ENCODE measurements at regions not wholly inside any gene's neighbourhood (a gene's known extent, or its start where the extent isn't known, plus 50 kb on each side); places are given as distances from the start of the nearest gene placed in this dataset.

GRCh38 chr21:29449306-29449950, 150.7 kb downstream of the BACH1 start (continued):
- TF ChIP-seq, protein P1, sequence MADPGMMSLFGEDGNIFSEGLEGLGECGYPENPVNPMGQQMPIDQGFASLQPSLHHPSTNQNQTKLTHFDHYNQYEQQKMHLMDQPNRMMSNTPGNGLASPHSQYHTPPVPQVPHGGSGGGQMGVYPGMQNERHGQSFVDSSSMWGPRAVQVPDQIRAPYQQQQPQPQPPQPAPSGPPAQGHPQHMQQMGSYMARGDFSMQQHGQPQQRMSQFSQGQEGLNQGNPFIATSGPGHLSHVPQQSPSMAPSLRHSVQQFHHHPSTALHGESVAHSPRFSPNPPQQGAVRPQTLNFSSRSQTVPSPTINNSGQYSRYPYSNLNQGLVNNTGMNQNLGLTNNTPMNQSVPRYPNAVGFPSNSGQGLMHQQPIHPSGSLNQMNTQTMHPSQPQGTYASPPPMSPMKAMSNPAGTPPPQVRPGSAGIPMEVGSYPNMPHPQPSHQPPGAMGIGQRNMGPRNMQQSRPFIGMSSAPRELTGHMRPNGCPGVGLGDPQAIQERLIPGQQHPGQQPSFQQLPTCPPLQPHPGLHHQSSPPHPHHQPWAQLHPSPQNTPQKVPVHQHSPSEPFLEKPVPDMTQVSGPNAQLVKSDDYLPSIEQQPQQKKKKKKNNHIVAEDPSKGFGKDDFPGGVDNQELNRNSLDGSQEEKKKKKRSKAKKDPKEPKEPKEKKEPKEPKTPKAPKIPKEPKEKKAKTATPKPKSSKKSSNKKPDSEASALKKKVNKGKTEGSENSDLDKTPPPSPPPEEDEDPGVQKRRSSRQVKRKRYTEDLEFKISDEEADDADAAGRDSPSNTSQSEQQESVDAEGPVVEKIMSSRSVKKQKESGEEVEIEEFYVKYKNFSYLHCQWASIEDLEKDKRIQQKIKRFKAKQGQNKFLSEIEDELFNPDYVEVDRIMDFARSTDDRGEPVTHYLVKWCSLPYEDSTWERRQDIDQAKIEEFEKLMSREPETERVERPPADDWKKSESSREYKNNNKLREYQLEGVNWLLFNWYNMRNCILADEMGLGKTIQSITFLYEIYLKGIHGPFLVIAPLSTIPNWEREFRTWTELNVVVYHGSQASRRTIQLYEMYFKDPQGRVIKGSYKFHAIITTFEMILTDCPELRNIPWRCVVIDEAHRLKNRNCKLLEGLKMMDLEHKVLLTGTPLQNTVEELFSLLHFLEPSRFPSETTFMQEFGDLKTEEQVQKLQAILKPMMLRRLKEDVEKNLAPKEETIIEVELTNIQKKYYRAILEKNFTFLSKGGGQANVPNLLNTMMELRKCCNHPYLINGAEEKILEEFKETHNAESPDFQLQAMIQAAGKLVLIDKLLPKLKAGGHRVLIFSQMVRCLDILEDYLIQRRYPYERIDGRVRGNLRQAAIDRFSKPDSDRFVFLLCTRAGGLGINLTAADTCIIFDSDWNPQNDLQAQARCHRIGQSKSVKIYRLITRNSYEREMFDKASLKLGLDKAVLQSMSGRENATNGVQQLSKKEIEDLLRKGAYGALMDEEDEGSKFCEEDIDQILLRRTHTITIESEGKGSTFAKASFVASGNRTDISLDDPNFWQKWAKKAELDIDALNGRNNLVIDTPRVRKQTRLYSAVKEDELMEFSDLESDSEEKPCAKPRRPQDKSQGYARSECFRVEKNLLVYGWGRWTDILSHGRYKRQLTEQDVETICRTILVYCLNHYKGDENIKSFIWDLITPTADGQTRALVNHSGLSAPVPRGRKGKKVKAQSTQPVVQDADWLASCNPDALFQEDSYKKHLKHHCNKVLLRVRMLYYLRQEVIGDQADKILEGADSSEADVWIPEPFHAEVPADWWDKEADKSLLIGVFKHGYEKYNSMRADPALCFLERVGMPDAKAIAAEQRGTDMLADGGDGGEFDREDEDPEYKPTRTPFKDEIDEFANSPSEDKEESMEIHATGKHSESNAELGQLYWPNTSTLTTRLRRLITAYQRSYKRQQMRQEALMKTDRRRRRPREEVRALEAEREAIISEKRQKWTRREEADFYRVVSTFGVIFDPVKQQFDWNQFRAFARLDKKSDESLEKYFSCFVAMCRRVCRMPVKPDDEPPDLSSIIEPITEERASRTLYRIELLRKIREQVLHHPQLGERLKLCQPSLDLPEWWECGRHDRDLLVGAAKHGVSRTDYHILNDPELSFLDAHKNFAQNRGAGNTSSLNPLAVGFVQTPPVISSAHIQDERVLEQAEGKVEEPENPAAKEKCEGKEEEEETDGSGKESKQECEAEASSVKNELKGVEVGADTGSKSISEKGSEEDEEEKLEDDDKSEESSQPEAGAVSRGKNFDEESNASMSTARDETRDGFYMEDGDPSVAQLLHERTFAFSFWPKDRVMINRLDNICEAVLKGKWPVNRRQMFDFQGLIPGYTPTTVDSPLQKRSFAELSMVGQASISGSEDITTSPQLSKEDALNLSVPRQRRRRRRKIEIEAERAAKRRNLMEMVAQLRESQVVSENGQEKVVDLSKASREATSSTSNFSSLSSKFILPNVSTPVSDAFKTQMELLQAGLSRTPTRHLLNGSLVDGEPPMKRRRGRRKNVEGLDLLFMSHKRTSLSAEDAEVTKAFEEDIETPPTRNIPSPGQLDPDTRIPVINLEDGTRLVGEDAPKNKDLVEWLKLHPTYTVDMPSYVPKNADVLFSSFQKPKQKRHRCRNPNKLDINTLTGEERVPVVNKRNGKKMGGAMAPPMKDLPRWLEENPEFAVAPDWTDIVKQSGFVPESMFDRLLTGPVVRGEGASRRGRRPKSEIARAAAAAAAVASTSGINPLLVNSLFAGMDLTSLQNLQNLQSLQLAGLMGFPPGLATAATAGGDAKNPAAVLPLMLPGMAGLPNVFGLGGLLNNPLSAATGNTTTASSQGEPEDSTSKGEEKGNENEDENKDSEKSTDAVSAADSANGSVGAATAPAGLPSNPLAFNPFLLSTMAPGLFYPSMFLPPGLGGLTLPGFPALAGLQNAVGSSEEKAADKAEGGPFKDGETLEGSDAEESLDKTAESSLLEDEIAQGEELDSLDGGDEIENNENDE (IDR thresholded peaks at IDR 0.05; ENCODE audit: insufficient replicate concordance, low read length) = no peak
- TF ChIP-seq CREB1 (IDR thresholded peaks at IDR 0.05) (no peak), USF2 (IDR thresholded peaks at IDR 0.05; ENCODE audit: low read length) (no peak), KDM1A (IDR thresholded peaks at IDR 0.05; ENCODE audit: borderline replicate concordance, low read length) (no peak), FOSL1 (IDR thresholded peaks at IDR 0.05; ENCODE audit: insufficient read depth, low read depth, low read length) (no peak)
- TF ChIP-seq, protein P2, sequence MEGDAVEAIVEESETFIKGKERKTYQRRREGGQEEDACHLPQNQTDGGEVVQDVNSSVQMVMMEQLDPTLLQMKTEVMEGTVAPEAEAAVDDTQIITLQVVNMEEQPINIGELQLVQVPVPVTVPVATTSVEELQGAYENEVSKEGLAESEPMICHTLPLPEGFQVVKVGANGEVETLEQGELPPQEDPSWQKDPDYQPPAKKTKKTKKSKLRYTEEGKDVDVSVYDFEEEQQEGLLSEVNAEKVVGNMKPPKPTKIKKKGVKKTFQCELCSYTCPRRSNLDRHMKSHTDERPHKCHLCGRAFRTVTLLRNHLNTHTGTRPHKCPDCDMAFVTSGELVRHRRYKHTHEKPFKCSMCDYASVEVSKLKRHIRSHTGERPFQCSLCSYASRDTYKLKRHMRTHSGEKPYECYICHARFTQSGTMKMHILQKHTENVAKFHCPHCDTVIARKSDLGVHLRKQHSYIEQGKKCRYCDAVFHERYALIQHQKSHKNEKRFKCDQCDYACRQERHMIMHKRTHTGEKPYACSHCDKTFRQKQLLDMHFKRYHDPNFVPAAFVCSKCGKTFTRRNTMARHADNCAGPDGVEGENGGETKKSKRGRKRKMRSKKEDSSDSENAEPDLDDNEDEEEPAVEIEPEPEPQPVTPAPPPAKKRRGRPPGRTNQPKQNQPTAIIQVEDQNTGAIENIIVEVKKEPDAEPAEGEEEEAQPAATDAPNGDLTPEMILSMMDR (IDR thresholded peaks at IDR 0.05; ENCODE audit: control extremely low read depth in 1 of 3, insufficient read depth in 1 of 3, low read depth in 1 of 3, low read length in 3 of 3) = no peak

Measured in H1 (cell line).